GM08714 (cell line): ENCODE measurements at regions not wholly inside any gene's neighbourhood (a gene's known extent, or its start where the extent isn't known, plus 50 kb on each side); places are given as distances from the start of the nearest gene placed in this dataset.

Experiments used
- H3K4me3 ChIP-seq: fragments of 200-500 bp; sonication (Bioruptor generic); 2 replicates; pipeline ENCODE4 v1.5.1; 2014; ENCODE audit warnings: mild to moderate bottlenecking, low read length, inconsistent platforms
- ZNF274 ChIP-seq: IDR thresholded peaks from 2 replicates; pipeline ENCODE4 v1.6.1; 2012; ENCODE audit warnings: mild to moderate bottlenecking, low read depth, low read length

- no peak for TF ChIP-seq ZNF274
- no peak overlapping the region for H3K4me3 ChIP-seq
Measured at GRCh38 chr14:82328442-82328841, 794.8 kb upstream of the SEL1L start.

- H3K4me3 ChIP-seq: no peak overlapping the region
- TF ChIP-seq ZNF274: no peak
Measured at GRCh38 chr14:82341261-82341810, 807.7 kb upstream of the SEL1L start.

- no peak overlapping the region for H3K4me3 ChIP-seq
- no peak for TF ChIP-seq ZNF274
Measured at GRCh38 chr14:82342596-82342995, 808.9 kb upstream of the SEL1L start.

- no peak for TF ChIP-seq ZNF274
- no peak overlapping the region for H3K4me3 ChIP-seq
Measured at GRCh38 chr14:82345184-82345583, 811.5 kb upstream of the SEL1L start.

GRCh38 chr14:82354126-82354525, 820.5 kb upstream of the SEL1L start:
- TF ChIP-seq ZNF274: no peak
- no peak overlapping the region for H3K4me3 ChIP-seq

- no peak for TF ChIP-seq ZNF274
- no peak overlapping the region for H3K4me3 ChIP-seq
Measured at GRCh38 chr14:82359201-82359600, 825.5 kb upstream of the SEL1L start.

- TF ChIP-seq ZNF274: no peak
- no peak overlapping the region for H3K4me3 ChIP-seq
Measured at GRCh38 chr14:82362452-82362851, 828.8 kb upstream of the SEL1L start.

GRCh38 chr14:82365471-82365870, 831.8 kb upstream of the SEL1L start:
- TF ChIP-seq ZNF274: no peak

GRCh38 chr14:82366803-82367202, 833.1 kb upstream of the SEL1L start:
- H3K4me3 ChIP-seq: no peak overlapping the region
- TF ChIP-seq ZNF274: no peak

More at GRCh38 chr14:82365471-82365870, 831.8 kb upstream of the SEL1L start:
- no peak overlapping the region for H3K4me3 ChIP-seq

GRCh38 chr14:82379291-82379690, 845.6 kb upstream of the SEL1L start:
- no peak overlapping the region for H3K4me3 ChIP-seq
- no peak for TF ChIP-seq ZNF274

- TF ChIP-seq ZNF274: no peak
- H3K4me3 ChIP-seq: no peak overlapping the region
Measured at GRCh38 chr14:82385048-82385447, 851.4 kb upstream of the SEL1L start.

- no peak for TF ChIP-seq ZNF274
- no peak overlapping the region for H3K4me3 ChIP-seq
Measured at GRCh38 chr14:82387699-82388098, 854.0 kb upstream of the SEL1L start.

GRCh38 chr14:82388488-82388887, 854.8 kb upstream of the SEL1L start:
- H3K4me3 ChIP-seq: no peak overlapping the region
- TF ChIP-seq ZNF274: no peak

- no peak overlapping the region for H3K4me3 ChIP-seq
- no peak for TF ChIP-seq ZNF274
Measured at GRCh38 chr14:82390586-82390985, 856.9 kb upstream of the SEL1L start.

- no peak for TF ChIP-seq ZNF274
- no peak overlapping the region for H3K4me3 ChIP-seq
Measured at GRCh38 chr14:82394916-82395315, 861.3 kb upstream of the SEL1L start.

GRCh38 chr14:82398256-82398655, 864.6 kb upstream of the SEL1L start:
- no peak overlapping the region for H3K4me3 ChIP-seq
- no peak for TF ChIP-seq ZNF274
